GM19467 (cell line): ENCODE measurements at regions not wholly inside any gene's neighbourhood (a gene's known extent, or its start where the extent isn't known, plus 50 kb on each side); places are given as distances from the start of the nearest gene placed in this dataset.
A peak's percentile ranks its signal among the peaks of the same experiment; 100 is the strongest.

Experiments used
- ATAC-seq: cut with Tn5 transposase; IDR thresholded peaks from one replicate; pipeline ENCODE4 v1.9.1; 2021; ENCODE audit warnings: mild to moderate bottlenecking, moderate library complexity; ENCODE audit not compliant: unreplicated experiment

- ATAC-seq: no peak
Measured at GRCh38 chr10:92747066-92747465, 57.3 kb downstream of the HHEX start.

- no peak for ATAC-seq
Measured at GRCh38 chr10:92747600-92747999, 57.8 kb downstream of the HHEX start.

GRCh38 chr10:92750791-92751533, 61.2 kb downstream of the HHEX start:
- ATAC-seq: no peak

GRCh38 chr10:92751534-92751811, 61.7 kb downstream of the HHEX start:
- no peak for ATAC-seq

GRCh38 chr10:92751827-92752226, 62.1 kb downstream of the HHEX start:
- no peak for ATAC-seq

GRCh38 chr10:92753865-92754264, 64.1 kb downstream of the HHEX start:
- no peak for ATAC-seq

- ATAC-seq: no peak
Measured at GRCh38 chr10:92755725-92756124, 66.0 kb downstream of the HHEX start.

- ATAC-seq: peak; percentile 79
Measured at GRCh38 chr10:92756201-92757065, 66.7 kb downstream of the HHEX start.

GRCh38 chr10:92757066-92757710, 67.4 kb downstream of the HHEX start:
- peak; percentile 51 for ATAC-seq

- no peak for ATAC-seq
Measured at GRCh38 chr10:92757711-92758104, 68.0 kb downstream of the HHEX start.

- no peak for ATAC-seq
Measured at GRCh38 chr10:92758594-92758993, 68.8 kb downstream of the HHEX start.

GRCh38 chr10:92760609-92761008, 70.9 kb downstream of the HHEX start:
- ATAC-seq: no peak

- ATAC-seq: no peak
Measured at GRCh38 chr10:92761571-92761970, 71.8 kb downstream of the HHEX start.

- no peak for ATAC-seq
Measured at GRCh38 chr10:92763634-92764155, 73.9 kb downstream of the HHEX start.

GRCh38 chr10:92766451-92766850, 76.7 kb downstream of the HHEX start:
- no peak for ATAC-seq

GRCh38 chr10:92768104-92768503, 78.3 kb downstream of the HHEX start:
- ATAC-seq: no peak

- ATAC-seq: no peak
Measured at GRCh38 chr10:92773776-92774175, 74.5 kb upstream of the EXOC6 start.

GRCh38 chr10:92778091-92778490, 70.2 kb upstream of the EXOC6 start:
- ATAC-seq: no peak

GRCh38 chr10:92785118-92785517, 63.2 kb upstream of the EXOC6 start:
- ATAC-seq: no peak

GRCh38 chr10:92787557-92788152, 60.7 kb upstream of the EXOC6 start:
- ATAC-seq: no peak

- no peak for ATAC-seq
Measured at GRCh38 chr10:92789067-92789466, 59.3 kb upstream of the EXOC6 start.
